GM12892 (cell line): ENCODE measurements at regions not wholly inside any gene's neighbourhood (a gene's known extent, or its start where the extent isn't known, plus 50 kb on each side); places are given as distances from the start of the nearest gene placed in this dataset.
"Not testable (repeated sequence)": the region's sequence is repeated elsewhere in the genome, so short reads cannot be mapped to it uniquely, and the experiment has no call there.

Experiments used
- DNase-seq: peaks from one replicate; pipeline ENCODE4 v3.0.0; 2011; ENCODE audit not compliant: insufficient read length
- FAIRE-seq: peaks from 2 replicates; lab custom pipeline; 2011; peaks lifted over from hg19 to GRCh38; lab: Jason Lieb, UNC
- POLR2A ChIP-seq: IDR thresholded peaks from 2 replicates; pipeline ENCODE4 v1.6.1; 2011; ENCODE audit warnings: low read depth, low read length, control low read depth
- POLR2AphosphoS5 ChIP-seq: IDR thresholded peaks from 2 replicates; pipeline ENCODE4 v1.6.1; 2011; ENCODE audit warnings: low read depth, low read length, control low read depth
- TAF1 ChIP-seq: IDR thresholded peaks from 2 replicates; pipeline ENCODE4 v1.6.1; 2011; ENCODE audit warnings: low read depth, mild to moderate bottlenecking, control low read depth, low read length, borderline replicate concordance

DNA sequence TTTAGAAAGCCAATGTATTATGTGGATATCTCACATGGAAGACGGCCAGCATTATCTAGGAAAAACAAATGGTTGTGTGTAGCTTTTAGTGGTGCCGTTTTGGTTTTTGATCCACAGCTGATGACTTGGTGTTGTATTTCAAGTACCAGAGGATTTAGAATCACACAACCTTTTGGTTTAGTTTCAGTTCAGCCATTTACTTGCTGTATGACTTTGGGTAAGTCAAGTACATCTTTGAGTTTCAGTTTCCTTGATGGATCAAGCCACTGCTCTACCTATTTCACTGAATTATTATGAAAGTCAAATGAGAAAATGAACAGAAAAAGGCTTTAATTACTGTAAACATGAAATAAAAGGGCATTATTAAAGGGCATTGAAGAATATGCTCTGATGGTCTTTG lies 205.6 kb downstream of the ZIC3 start:
- DNase-seq (no peak), FAIRE-seq (no peak)
- TF ChIP-seq TAF1 (no peak), POLR2AphosphoS5 (no peak), POLR2A (no peak)

DNA sequence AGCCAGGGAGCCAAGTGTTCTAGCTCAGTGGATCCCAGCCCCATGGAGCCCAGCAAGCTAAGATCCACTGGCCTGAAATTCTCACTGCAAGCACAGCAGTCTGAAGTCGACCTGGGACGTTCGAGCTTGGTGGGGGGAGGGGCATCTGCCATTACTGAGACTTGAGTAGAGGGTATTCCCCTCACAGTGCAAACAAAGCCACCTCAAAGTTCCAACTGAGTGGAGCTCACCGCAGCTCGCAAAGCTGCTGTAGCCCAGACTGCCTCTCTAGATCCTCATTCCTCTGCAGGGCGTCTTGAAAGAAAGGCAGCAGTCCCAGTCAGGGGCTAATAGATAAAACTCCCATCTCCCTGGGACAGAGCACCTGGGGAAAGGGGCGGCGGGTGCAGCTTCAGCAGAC lies 226.3 kb downstream of the ZIC3 start:
- no peak for TF ChIP-seq POLR2AphosphoS5
- no peak for TF ChIP-seq POLR2A
- no peak for TF ChIP-seq TAF1
- FAIRE-seq (no peak), DNase-seq (no peak)

DNA sequence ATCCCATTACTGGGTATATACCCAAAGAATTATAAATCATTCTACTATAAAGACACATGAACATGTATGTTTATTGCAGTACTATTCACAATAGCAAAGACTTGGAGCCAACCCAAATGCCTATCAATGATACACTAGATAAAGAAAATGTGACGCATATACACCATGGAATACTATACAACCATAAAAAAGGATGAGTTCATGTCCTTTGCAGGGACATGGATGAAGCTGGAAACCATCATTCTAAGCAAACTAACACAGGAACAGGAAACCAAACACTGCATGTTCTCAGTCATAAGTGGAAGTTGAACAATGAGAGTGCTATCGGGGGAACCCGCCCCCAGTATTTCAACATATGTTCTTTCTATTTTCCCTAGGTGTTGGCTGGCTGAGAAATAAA lies 232.0 kb downstream of the ZIC3 start:
- DNase-seq, FAIRE-seq: not testable (repeated sequence)

DNA sequence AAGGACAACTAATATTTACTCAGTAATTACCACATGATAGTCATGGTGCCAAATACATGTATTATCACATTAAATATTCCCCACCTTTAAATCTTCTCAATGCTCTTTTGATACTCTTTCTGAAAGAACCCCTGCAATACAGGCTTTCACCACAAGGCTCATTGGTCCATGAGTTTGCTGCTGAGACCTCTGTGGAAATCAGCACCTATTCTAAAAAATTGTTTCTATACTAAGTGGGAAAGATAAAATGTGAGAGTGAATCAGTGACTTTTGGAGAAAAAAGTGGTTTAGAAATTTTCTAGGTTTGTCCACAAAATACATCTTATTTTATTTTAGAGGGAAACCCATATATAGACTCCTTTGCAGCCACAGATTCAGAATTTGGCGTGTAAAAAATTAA lies 257.3 kb downstream of the ZIC3 start:
- no peak for FAIRE-seq
- no peak for DNase-seq
- TF ChIP-seq POLR2AphosphoS5 (no peak), TAF1 (no peak), POLR2A (no peak)

DNA sequence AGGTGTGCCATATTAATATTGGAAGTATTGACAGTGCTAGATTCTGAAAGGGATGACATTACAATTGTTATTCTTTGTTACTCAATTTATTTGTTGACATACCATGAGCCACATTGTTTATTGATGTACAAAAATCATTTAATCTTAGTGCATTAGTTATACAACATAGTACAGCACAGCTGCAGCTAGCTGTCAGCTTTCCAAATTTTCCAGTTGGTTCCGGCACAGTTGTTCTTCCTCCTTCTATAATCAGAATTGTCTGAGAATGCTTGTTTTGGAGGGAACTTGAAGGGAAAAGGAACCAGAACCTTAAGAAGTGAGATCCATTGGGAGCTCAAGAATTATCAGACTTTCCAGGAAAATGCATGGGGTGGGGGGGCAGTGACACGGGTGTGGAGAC lies 281.4 kb downstream of the ZIC3 start:
- TF ChIP-seq TAF1: no peak
- no peak for TF ChIP-seq POLR2A
- no peak for TF ChIP-seq POLR2AphosphoS5
- FAIRE-seq: no peak
- no peak for DNase-seq

DNA sequence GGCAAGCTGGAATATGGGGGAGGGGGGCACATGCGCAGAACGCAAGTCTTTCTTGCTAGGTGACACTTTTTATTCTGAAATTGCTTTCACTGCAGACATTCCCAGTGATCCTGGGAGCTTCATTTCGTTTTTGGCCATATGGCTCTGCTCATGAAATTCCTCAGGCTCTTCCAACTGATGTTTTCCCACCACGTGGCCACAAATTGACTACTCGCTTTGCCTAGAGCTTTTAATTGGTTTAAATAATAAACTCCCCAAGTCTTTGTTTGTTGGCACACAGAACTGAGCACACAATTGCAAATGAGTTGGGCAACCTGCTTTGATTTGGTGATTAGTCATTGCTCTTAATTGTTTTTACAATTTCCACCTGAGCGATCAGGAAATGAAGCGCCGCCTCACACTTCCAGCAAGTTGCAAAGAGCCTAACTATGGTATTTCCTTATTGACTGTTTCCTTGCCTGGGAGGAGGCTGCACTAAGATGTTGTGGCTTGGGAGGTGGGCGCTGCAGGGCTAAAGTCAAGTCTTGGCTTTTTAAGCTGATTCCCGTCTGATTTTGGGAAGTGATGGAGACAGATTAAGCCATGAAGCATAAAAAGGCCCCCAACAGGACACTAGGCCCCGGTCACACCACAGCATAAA lies 282.5 kb downstream of the ZIC3 start:
- FAIRE-seq (no peak), DNase-seq (no peak)
- TF ChIP-seq POLR2A (no peak), TAF1 (no peak), POLR2AphosphoS5 (no peak)

DNA sequence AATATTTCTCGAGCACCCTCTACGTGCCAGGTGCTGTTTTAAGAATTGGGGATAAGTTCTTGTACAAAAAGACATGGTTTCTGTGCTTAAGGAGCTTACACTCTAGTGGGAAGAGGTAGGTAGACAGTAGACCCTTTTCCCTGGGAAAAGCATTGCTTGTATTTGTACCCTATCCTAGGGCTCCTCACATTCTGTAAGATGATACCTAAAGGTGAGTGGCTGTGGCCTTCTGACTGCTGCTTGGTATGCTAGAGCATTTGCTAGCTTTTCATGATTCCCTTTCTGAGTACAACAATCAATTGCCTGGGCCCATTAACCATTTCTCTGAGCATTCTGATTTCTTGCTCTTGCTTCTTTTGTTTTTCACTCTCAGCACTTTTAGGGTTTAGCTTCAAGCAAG lies 286.6 kb downstream of the ZIC3 start:
- no peak for DNase-seq
- no peak for FAIRE-seq
- TF ChIP-seq TAF1 (no peak), POLR2AphosphoS5 (no peak), POLR2A (no peak)

DNA sequence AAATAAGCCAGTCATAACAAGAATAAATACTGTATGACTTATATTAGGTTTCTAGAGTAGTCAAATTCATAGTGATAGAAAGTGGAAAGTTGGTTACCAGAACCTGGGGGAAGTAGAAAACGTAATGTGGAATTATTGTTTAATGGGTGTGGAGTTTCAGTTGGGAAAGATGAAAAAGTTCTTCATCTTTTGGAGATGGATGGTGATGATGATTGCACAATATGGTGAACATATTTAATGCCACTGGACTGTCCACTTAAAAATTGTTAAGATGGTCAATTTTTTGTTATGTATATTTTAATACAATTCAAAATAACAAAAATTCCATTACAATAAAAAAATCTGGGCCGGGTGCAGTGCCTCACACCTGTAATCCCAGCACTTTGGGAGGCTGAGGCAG lies 289.6 kb downstream of the ZIC3 start:
- TF ChIP-seq POLR2AphosphoS5: no peak
- TF ChIP-seq TAF1: no peak
- TF ChIP-seq POLR2A: no peak
- DNase-seq (no peak), FAIRE-seq (no peak)

DNA sequence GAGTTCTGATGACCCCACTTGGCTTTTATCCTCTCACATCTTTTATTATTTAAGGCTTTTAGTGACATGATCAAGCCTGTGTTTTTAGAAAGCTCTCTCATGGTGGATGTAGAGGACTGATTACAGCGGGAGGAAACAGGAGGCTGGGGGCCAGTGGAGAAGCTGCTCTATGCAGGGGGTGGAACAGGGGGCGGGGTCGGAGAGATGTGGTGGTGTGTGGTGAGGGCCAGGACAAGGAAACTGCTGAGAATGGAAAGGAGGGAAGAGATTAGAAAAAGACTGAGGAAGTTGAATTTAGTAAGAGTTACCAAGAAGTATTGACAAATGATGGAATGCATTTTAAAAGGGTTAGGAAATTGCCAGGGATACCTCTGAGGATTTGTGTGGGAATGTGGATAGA lies 292.2 kb downstream of the ZIC3 start:
- FAIRE-seq (no peak), DNase-seq (no peak)
- no peak for TF ChIP-seq TAF1
- TF ChIP-seq POLR2A: no peak
- no peak for TF ChIP-seq POLR2AphosphoS5

DNA sequence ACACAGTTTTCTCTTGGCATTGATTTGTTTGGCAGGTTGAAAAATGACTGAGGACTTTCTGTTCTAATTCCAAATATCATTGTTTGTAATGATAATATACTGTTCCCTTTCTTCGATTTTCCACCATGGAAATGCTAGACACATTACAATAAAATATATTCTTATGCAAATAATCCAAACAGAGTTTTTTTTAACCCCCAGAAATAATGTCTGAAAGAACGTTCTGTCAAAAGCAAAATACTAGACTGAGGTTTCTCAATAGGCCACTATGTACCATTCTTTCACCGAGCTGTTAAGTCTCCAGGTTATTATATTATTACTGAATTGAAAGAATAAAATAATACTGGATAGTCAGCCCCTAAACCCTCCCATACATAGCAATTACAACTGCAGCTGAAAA lies 312.5 kb downstream of the ZIC3 start:
- FAIRE-seq (no peak), DNase-seq (no peak)
- TF ChIP-seq POLR2A (no peak), TAF1 (no peak), POLR2AphosphoS5 (no peak)

DNA sequence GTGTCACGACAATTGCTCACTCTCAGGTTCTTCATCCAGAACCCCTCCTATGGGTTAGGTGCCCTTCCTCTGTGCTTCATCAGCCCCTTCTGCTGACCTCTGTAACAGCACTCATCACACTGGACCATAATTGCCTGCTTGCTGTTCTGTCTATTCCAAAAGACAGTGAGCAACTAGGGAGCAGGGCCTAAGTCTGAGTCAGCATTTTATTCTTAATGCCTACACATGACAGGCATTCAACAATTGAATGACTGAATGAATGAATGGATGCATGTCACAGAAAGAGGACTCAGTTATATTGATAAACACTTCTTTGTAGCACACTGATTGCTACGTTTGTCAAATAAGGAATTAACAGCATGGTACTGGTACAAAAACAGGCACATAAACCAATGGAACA lies 317.0 kb downstream of the ZIC3 start:
- no peak for DNase-seq
- no peak for FAIRE-seq
- no peak for TF ChIP-seq TAF1
- TF ChIP-seq POLR2AphosphoS5: no peak
- TF ChIP-seq POLR2A: no peak

DNA sequence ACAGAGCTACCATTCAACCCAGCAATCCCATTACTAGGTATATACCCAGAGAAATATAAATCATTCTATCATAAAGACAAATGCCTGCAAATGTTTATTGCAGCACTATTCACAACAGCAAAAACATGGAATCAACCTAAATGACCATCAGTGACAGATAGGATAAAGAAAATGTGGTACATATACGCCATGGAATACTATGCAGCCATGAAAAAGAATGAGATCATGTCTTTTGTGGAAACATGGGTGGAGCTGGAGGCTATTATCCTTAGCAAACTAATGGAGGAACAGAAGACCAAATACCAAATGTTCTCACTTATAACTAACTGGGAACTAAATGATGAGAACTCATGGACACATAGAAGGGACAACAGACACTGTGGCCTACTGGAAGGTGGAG lies 318.9 kb downstream of the ZIC3 start:
- not testable (repeated sequence) for DNase-seq, FAIRE-seq

DNA sequence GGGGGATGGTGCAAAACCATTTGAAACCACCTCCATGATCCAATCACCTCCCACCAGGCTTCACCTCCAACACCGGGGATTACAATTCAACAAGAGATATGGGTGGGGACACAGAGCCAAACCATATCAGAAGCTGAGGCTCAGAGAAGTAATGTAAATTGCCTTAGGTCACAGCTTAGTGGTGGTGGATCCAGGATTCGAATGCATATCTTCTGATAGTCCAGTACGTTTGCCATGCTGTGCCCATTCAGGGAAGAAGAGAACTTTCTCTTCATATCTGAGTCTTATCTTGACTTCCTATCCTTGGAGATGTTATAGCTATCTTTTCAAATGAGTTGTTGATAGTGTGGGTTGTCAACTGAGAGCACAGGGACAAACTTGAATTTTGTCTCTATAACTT lies 325.5 kb downstream of the ZIC3 start:
- DNase-seq (no peak), FAIRE-seq (no peak)
- TF ChIP-seq POLR2A: no peak
- no peak for TF ChIP-seq POLR2AphosphoS5
- no peak for TF ChIP-seq TAF1
